ENCODE measurements at regions not wholly inside any gene's neighbourhood (a gene's known extent, or its start where the extent isn't known, plus 50 kb on each side); places are given as distances from the start of the nearest gene placed in this dataset.

- TF ChIP-seq CTCF (IDR thresholded peaks at IDR 0.05; ENCODE audit: poor library complexity, severe bottlenecking): no peak
- no peak for TF ChIP-seq POLR2AphosphoS5 (IDR thresholded peaks at IDR 0.05)
- TF ChIP-seq REST (IDR thresholded peaks at IDR 0.05; ENCODE audit: borderline replicate concordance): no peak
These were observed 307.9 kb downstream of the SNX13 start for GRCh38 chr7:17632384-17632783.
